GM12872 (cell line): ENCODE measurements at regions not wholly inside any gene's neighbourhood (a gene's known extent, or its start where the extent isn't known, plus 50 kb on each side); places are given as distances from the start of the nearest gene placed in this dataset.

Source experiments
- TF ChIP-seq, protein P1 (sequence below): IDR thresholded peaks from 3 replicates; pipeline ENCODE4 v1.5.1; 2011; ENCODE audit warnings: low read depth, mild to moderate bottlenecking, low read length, moderate library complexity; ENCODE audit not compliant: insufficient read depth

DNA sequence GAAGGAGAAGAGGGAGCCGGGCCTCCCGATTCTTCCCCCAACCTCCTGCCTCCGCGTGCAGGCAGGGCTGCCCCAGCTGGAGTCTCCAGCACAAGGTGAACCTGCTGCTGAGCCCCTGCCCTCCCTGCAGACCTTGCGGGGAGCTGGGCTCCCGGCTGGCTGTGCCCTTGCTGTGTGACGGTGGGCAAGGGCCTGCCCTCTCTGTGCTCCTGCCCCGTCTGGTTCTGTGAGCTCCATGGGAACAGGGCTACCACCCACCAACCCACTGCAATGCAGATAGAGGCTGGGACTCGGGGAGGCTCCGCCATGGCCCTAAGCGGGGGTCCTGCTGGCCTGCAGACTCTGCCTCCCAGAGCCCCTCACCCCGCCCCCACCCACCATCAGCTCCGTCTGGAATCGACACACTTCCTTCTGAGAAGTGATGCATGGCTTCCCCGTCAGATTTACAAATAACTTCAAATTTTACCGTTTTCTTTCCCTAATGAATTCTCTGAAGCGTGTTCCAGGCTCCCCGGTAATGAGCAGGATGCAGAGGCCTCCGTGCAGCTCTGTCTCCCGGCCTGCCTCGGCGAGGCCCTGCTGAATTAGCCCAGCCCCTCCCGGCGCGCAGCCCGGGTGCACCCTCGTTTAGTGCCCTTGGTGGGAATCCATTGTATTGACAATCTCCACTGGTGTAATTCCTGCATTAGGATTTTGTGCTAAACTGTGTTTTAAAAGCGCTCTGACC, 111.0 kb downstream of the MICALL2 start:
- TF ChIP-seq, protein P1, sequence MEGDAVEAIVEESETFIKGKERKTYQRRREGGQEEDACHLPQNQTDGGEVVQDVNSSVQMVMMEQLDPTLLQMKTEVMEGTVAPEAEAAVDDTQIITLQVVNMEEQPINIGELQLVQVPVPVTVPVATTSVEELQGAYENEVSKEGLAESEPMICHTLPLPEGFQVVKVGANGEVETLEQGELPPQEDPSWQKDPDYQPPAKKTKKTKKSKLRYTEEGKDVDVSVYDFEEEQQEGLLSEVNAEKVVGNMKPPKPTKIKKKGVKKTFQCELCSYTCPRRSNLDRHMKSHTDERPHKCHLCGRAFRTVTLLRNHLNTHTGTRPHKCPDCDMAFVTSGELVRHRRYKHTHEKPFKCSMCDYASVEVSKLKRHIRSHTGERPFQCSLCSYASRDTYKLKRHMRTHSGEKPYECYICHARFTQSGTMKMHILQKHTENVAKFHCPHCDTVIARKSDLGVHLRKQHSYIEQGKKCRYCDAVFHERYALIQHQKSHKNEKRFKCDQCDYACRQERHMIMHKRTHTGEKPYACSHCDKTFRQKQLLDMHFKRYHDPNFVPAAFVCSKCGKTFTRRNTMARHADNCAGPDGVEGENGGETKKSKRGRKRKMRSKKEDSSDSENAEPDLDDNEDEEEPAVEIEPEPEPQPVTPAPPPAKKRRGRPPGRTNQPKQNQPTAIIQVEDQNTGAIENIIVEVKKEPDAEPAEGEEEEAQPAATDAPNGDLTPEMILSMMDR, result no peak

DNA sequence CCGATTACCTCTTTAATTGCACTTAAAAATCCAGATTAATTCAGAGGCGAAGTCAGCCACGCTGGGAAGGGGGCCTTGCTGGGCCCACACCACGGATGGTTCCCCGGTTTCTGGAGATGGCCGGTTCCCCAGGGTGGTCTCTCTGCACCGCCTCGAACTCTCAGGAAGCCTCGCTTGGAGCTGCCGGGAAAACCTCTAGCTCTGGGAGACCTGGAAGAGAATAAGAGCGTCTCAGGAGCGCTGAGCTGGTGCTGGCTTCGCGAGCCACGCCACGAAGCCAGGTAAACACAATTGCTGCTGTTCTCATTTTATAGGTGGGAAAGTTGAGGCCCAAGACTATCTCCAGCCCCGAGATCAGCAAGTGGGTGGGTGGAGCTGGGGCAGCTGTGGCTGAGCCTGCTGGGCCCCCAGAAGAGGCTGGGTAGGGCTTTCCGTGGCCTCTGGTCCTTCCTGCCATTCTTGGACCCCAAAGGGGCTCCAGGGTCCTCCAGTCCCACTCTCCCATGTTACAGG, 110.4 kb downstream of the MICALL2 start:
- TF ChIP-seq, protein P1, result no peak

DNA sequence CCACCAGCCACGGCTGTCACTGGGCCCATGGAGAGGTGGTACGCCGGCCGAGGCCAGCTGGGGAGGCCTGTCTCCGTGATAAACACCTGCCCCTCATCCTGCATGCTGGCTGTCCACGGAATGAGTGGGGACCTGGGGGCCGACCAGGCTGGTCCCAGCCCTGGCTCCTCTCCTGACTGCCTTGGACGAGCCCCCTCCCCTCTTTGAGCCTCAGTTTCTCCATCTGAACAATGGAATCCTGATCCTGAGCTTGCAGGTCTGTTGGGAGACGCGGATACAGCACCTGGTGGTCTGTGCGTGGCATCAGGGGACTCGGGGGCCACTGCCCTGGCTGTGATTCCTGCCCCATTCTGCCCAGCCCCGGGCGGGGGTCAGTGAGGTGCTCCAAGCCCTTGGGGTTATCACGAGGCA, 109.9 kb downstream of the MICALL2 start:
- TF ChIP-seq, protein P1, result no peak

DNA sequence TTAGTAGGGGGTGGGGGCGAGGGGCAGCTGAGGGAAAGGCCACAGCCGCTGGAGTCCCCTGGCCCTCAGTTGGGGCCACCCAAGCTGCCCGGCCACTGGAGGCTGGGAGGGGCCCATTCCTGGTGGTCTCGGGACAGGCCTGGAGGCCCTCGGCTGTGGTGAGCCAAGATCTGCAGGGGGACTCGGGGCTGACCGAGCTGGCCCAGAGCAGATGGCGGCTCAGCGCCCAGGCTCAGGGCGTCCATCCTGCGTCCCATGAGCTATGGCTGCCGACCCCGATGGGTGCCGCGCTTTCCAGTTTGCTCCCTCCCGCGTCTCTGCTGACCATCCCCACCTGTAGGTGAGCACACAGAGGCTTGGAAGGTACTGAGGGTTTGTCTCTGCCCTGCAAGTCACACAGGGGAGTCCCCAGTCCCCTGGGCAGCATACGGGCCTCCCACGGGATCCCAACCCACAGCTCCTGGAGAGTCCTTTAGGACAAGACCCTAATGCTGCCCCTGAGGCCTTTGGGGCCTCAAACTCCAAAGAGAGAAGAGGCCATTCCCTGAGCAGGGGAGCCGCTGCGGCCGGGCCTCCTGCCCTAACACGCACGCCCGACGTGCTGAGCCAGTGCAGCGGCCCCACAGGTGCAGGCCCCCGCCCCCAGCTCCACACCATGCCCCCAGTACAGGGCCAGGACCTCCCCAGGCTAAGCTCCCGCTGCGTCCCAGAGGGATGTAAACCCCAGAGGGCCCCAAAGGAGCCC, 107.2 kb downstream of the MICALL2 start:
- TF ChIP-seq, protein P1, result no peak

DNA sequence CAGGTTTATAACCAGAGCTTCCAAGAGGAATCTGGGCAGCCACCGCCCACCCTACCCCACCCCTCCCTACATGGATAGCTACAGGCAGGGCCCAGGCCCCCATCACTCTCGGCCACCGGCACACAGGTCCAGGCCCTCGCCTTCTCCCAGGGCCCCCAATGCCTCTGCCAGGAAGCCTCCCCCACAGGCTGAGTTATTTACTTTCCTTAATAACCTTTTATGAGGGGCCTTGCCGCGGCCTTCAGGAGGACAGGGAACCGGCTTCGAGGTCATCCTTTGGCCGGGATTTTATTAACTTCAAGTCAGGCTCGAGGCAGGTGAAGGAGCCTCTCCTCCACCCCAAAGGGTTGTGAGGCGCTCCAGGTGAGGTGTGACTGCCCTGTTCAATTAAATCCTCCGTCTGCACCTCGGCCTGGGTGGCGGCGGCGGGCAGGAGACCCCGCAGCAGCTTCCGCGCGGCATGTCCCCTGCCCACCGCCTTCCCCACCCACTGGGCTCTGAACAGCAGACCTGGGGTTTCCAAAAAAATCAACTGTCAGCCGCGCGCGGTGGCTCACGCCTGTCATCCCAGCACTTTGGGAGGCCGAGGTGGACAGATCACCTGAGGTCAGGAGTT, 106.5 kb downstream of the MICALL2 start:
- TF ChIP-seq, protein P1, result no peak

DNA sequence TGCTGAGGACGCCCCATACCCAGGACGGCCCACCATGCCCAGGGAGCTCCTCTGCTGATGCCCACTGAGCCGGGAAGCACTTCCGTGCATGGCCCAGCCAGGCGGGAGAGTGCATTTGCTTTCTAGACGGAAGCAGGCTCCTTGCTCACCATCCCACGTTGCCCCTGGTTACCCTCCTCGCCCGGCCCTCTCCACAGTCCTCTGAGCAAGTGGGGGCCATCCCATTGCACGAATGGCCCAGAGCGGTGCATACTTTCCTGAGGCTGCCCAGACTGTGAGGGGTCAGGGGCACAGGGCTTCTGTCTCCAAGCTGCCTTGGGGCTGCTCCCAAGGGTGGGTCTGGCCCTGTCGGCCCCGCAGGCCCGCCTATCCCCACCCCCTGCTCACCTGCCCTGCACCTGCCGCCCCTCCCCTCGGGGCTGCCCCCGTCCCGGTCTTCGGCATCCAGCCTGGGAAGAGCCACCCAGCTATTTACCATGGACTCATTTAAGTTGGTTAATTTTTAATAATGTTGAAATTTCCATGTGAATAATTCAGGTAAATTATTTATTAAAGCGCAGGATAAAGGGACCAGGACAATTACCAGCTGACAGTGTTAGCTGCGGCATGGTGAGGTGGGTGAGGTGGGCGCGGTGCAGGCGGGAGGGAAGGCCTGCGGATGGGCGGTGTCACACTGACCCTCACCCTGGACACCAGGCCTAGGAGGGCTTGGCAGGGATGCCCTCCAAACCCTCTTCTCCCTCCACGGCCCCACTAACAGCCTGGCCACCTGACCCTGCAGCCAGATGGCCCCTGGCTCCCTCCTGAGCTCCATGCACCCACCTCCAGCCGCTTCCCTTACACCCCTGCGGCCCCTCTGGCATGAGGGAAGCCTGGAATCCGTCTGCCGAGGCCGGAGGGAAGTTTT, 104.4 kb downstream of the MICALL2 start:
- TF ChIP-seq, protein P1, result no peak
